Nephron (organoid): ENCODE measurements at regions not wholly inside any gene's neighbourhood (a gene's known extent, or its start where the extent isn't known, plus 50 kb on each side); places are given as distances from the start of the nearest gene placed in this dataset.
A peak's percentile ranks its signal among the peaks of the same experiment; 100 is the strongest.

Experiments used
- H3K27ac Mint-ChIP-seq, 3 experiments: 2 replicates each; pipeline ENCODE4 v1.8.0; 2020; ENCODE audit warnings: mixed read lengths in 3 of 3, mild to moderate bottlenecking in 2 of 3, moderate library complexity in 1 of 3
- H3K27me3 Mint-ChIP-seq: 2 replicates; pipeline ENCODE4 v1.8.0; 2021; ENCODE audit warnings: low read depth, mild to moderate bottlenecking, moderate library complexity, mixed read lengths
- H3K36me3 Mint-ChIP-seq: 2 replicates; pipeline ENCODE4 v1.8.0; 2020; ENCODE audit warnings: low read depth, mixed read lengths
- H3K4me1 Mint-ChIP-seq: 2 replicates; pipeline ENCODE4 v1.8.0; 2020; ENCODE audit warnings: mixed read lengths
- H3K4me3 Mint-ChIP-seq, 3 experiments: 2 replicates each; pipeline ENCODE4 v1.8.0; 2020; ENCODE audit warnings: mild to moderate bottlenecking in 3 of 3, mixed read lengths in 3 of 3, moderate library complexity in 2 of 3
- H3K9me3 Mint-ChIP-seq: 2 replicates; pipeline ENCODE4 v1.8.0; 2020; ENCODE audit warnings: mixed read lengths
- TF ChIP-seq, protein P1 (sequence below), 3 experiments: fragments of 200-600 bp; sonication (generic); IDR thresholded peaks; one replicate each; pipeline ENCODE4 v1.5.0; 2021; ENCODE audit warnings: antibody characterized with exemption in 3 of 3; ENCODE audit not compliant: unreplicated experiment in 3 of 3

DNA sequence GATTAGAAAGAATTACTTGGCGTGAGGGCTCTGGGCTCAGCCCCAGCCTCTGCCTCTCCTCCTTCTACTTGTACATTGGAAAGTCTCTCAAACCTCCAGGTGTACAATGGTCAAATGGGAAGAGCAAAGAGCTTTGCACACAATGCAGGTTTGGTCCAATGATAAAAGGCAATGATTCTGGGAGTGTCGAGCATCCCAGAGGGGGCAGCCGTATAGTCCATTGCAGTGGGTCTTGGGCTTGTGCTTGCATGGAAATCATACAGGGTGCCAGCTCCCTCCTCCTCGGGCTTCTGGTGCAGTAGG lies 98.0 kb upstream of the NCK2 start:
- TF ChIP-seq, protein P1, sequence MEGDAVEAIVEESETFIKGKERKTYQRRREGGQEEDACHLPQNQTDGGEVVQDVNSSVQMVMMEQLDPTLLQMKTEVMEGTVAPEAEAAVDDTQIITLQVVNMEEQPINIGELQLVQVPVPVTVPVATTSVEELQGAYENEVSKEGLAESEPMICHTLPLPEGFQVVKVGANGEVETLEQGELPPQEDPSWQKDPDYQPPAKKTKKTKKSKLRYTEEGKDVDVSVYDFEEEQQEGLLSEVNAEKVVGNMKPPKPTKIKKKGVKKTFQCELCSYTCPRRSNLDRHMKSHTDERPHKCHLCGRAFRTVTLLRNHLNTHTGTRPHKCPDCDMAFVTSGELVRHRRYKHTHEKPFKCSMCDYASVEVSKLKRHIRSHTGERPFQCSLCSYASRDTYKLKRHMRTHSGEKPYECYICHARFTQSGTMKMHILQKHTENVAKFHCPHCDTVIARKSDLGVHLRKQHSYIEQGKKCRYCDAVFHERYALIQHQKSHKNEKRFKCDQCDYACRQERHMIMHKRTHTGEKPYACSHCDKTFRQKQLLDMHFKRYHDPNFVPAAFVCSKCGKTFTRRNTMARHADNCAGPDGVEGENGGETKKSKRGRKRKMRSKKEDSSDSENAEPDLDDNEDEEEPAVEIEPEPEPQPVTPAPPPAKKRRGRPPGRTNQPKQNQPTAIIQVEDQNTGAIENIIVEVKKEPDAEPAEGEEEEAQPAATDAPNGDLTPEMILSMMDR (IDR thresholded peaks at IDR 0.05; ENCODE audit: unreplicated experiment in 3 of 3): no peak
- Mint-ChIP-seq H3K4me3 (no peak overlapping the region), H3K27ac (no peak overlapping the region), H3K27me3 (peaks cover 15% of the 10 kb centered on the region), H3K36me3 (no peaks in the 10 kb centered on the region), H3K4me1 (peaks cover 35% of the 10 kb centered on the region), H3K9me3 (peaks cover under 1% of the 10 kb centered on the region)

DNA sequence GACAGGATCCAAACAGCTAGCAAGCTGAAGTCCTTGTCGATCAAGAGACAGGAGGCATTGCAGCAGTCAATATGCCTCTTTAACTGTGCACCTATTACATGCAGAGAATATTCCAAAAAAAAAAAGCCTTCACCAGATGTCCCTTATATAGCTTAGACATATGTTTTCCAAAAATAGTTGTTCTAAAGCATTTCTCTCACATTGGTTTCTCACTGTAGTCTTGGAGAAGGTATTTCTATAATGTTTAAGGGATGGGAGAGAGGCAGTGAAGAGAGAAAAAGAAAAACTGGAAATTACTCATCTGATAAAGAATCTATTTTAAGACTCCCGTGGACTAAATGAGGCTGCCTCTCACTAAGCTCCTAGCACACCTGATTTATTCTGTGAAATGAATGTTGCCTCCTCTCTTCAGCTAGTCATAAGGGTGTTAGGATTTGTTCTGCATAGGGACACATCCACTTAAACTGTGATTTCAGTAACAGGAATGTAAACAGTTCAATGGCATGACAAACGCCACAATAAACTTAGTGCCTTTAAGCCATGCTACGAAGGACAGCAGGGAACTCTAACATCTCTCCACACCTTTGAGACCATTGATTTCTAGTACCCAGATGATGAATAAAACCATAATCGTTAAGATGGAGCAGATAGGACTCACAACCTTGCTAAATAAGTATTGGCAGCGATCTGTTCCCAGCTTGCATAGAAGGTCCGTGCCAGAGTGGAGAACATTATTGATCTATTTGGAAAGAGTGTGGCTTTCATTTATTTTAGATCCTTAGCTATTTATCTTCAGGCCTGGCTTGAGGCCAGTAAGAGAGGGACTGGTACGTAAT lies 98.6 kb upstream of the NCK2 start:
- TF ChIP-seq, protein P1 (IDR thresholded peaks at IDR 0.05; ENCODE audit: unreplicated experiment in 3 of 3): no peak
- Mint-ChIP-seq H3K4me1 (peaks cover 40% of the 10 kb centered on the region), H3K9me3 (peaks cover 4% of the 10 kb centered on the region), H3K4me3 (no peak overlapping the region), H3K27me3 (peaks cover 19% of the 10 kb centered on the region), H3K27ac (no peak overlapping the region), H3K36me3 (no peaks in the 10 kb centered on the region)

DNA sequence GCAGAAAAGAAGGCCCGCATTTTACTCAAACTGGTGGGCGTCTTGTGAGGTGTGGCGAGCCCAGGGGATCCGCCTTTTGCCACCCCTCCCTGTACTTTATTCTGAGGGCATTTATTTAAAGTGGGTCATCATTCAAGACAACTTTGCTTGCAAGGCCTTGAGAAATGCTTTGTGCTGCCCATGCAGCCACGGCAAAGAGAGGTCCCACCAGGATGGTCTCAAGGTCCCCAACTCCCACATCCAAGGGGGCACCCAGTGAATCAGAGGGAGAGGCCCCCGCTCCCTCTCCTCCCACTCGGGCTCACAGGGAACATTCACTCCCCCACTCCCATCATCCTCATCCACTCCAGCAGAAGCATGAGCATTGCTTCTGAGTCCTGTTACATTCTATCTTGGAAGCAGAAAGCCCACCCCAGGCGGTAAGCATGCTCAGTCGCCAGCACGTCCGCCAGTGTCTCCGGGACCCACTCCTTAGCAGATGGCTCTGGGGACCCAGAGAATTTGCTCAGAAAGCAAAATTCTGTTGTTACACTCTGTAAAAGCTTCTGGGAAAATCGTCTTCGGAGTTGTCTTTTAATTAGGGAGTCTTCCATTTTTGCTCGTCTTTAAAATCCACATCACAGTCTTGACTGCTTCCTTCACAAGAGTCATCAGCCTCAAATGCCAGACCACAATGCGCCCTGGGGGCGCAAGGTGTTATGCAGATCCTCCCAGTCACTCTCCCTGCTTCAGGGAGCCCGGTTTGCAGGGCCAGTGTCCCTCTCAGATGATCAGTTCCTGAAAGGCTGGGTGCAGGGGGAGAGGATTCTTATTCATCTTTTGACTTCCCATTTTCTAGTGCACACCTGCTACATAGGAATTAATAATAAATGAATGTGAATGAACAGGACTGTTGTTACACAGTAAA lies 99.4 kb upstream of the NCK2 start:
- peaks cover 40% of the 10 kb centered on the region for H3K4me1 Mint-ChIP-seq
- peaks cover 6% of the 10 kb centered on the region for H3K9me3 Mint-ChIP-seq
- no peak overlapping the region for H3K4me3 Mint-ChIP-seq
- TF ChIP-seq, protein P1 (IDR thresholded peaks at IDR 0.05; ENCODE audit: unreplicated experiment in 3 of 3): no peak
- H3K27ac Mint-ChIP-seq: no peak overlapping the region
- peaks cover 19% of the 10 kb centered on the region for H3K27me3 Mint-ChIP-seq
- no peaks in the 10 kb centered on the region for H3K36me3 Mint-ChIP-seq

DNA sequence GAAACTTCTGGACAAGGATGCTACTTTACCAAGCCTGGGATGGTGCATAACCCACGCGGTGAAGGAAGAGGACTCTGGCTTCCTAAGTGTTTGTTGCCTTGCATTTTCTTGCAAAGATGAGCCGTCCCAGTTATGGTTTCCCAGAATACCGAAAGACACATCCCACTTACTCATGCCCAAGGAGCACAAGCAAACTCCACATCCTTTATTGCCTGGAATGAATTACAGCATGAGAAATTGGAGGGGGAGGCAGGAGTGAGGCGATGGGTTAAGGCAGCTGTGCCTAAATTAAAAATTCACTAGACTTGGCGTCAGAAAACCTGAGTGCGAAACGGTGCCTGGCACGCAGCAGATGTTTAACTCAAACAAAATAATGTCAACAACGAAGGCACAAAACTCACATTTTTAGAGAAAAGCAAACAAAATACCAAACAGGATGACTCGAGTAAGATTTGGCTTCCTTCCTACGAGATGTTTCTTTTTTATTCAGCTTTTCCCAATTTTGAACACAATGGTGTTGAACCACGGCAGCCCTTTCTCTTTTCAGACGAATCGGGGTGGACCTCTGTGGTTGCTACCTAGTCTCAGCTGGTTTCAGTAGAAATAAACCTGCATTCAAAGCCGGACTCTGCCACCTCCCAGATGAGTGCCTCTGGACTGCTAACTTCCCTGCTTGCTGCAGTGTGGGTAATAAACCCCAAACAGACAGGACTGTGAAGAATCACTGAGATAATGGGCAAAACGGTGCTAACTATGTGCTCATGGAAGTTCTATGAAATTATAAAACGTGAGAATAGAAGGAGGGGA lies 100.3 kb upstream of the NCK2 start:
- Mint-ChIP-seq H3K27me3 (peaks cover 19% of the 10 kb centered on the region), H3K9me3 (peaks cover 6% of the 10 kb centered on the region), H3K36me3 (no peaks in the 10 kb centered on the region), H3K4me3 (no peak overlapping the region), H3K4me1 (peaks cover 40% of the 10 kb centered on the region), H3K27ac (peak overlapping the region; percentile 14 to 58 (median 49))
- TF ChIP-seq, protein P1 (IDR thresholded peaks at IDR 0.05; ENCODE audit: unreplicated experiment in 3 of 3): no peak

DNA sequence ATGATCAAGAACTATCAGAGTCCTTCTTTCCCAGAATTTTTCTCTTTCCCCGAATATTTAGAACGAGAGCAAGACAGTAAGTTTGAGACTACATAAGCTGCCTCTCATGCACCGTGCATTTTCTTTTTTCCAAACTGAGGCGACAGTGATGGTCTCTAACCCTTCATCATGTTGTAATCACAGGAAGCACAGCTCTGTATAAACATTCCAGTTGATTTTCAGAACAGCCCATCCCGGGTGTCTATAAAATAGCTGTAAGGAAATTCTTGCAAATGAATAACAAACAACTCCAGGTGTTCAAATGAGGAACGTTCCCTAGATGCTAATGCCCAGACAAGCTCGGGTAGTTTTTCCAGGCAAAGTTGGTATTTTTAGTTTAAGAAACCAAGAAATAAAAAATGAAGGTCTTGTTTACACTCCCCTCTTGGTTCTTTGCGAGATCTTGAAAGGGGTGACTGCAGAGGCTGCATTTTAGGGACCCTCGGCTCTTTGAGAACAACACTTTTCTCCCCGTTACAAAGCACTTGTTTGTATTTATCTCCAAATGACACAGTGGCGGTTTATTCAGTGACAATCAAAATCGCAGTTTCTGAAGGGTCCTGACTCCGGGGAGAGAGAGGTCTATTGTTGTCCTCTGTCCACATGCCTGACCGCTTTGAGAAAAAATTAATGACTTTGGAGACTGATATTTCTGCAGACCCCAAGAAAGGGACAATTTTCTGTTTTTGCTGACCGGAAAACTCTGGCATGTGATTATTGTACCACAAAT lies 101.1 kb upstream of the NCK2 start:
- peaks cover 40% of the 10 kb centered on the region for H3K4me1 Mint-ChIP-seq
- H3K4me3 Mint-ChIP-seq: no peak overlapping the region
- H3K36me3 Mint-ChIP-seq: no peaks in the 10 kb centered on the region
- H3K9me3 Mint-ChIP-seq: peaks cover 6% of the 10 kb centered on the region
- TF ChIP-seq, protein P1 (IDR thresholded peaks at IDR 0.05; ENCODE audit: unreplicated experiment in 3 of 3): no peak
- peaks cover 19% of the 10 kb centered on the region for H3K27me3 Mint-ChIP-seq
- H3K27ac Mint-ChIP-seq: peak overlapping the region in 2 of 3 experiments; percentile 14 to 58
